H1 (cell line): ENCODE measurements at regions not wholly inside any gene's neighbourhood (a gene's known extent, or its start where the extent isn't known, plus 50 kb on each side); places are given as distances from the start of the nearest gene placed in this dataset.

Experiments used
- ATF3 ChIP-seq: IDR thresholded peaks from 2 replicates; pipeline ENCODE4 v1.6.1; 2011; ENCODE audit warnings: low read depth, mild to moderate bottlenecking, low read length; ENCODE audit not compliant: insufficient read depth
- CREB1 ChIP-seq: IDR thresholded peaks from 2 replicates; pipeline ENCODE4 v1.6.1; 2012; ENCODE audit warnings: inconsistent platforms

- TF ChIP-seq CREB1 (no peak), ATF3 (no peak)
- TF ChIP-seq, all 59 proteins: peak for 0
These were observed 315.2 kb downstream of the PCDH10 start (continued) for GRCh38 chr4:133464311-133464710.
